HEK293 (cell line): ENCODE measurements at regions not wholly inside any gene's neighbourhood (a gene's known extent, or its start where the extent isn't known, plus 50 kb on each side); places are given as distances from the start of the nearest gene placed in this dataset.

ENCODE experiments used
- EGR2 ChIP-seq: fragments of 450-650 bp; formaldehyde crosslinking; IDR thresholded peaks from 2 replicates; pipeline ENCODE4 v1.5.1; 2016; ENCODE audit warnings: low read depth, missing biosample characterization, missing genetic modification characterization
- GFI1B ChIP-seq: fragments of 450-650 bp; formaldehyde crosslinking; IDR thresholded peaks from 2 replicates; pipeline ENCODE4 v1.5.1; 2016; ENCODE audit warnings: missing biosample characterization, missing genetic modification characterization
- KLF9 ChIP-seq: fragments of 450-650 bp; formaldehyde crosslinking; IDR thresholded peaks from 2 replicates; pipeline ENCODE4 v1.5.1; 2016; ENCODE audit warnings: missing biosample characterization, missing genetic modification characterization, low read depth
- OSR2 ChIP-seq: fragments of 450-650 bp; formaldehyde crosslinking; IDR thresholded peaks from 2 replicates; pipeline ENCODE4 v1.5.1; 2016; ENCODE audit warnings: missing biosample characterization, missing genetic modification characterization
- OVOL3 ChIP-seq: fragments of 450-650 bp; formaldehyde crosslinking; IDR thresholded peaks from 2 replicates; pipeline ENCODE4 v1.5.1; 2016; ENCODE audit warnings: missing biosample characterization, missing genetic modification characterization
- TCF7L2 ChIP-seq: IDR thresholded peaks from 2 replicates; pipeline ENCODE4 v1.6.1; 2011; ENCODE audit warnings: low read depth, mild to moderate bottlenecking, inconsistent platforms, low read length, moderate library complexity, borderline replicate concordance
- TRIM28 ChIP-seq: IDR thresholded peaks from 2 replicates; pipeline ENCODE4 v1.6.1; 2011; ENCODE audit warnings: low read length, control low read depth, borderline replicate concordance
- ZFP37 ChIP-seq: fragments of 450-650 bp; formaldehyde crosslinking; IDR thresholded peaks from 2 replicates; pipeline ENCODE4 v1.5.1; 2016; ENCODE audit warnings: missing biosample characterization, missing genetic modification characterization
- ZFP41 ChIP-seq: fragments of 450-650 bp; formaldehyde crosslinking; IDR thresholded peaks from 2 replicates; pipeline ENCODE4 v1.5.1; 2016; ENCODE audit warnings: missing biosample characterization, missing genetic modification characterization, borderline replicate concordance
- ZFP69B ChIP-seq: fragments of 450-650 bp; formaldehyde crosslinking; IDR thresholded peaks from 2 replicates; pipeline ENCODE4 v1.5.1; 2016; ENCODE audit warnings: missing biosample characterization, missing genetic modification characterization
- ZNF133 ChIP-seq: fragments of 450-650 bp; formaldehyde crosslinking; IDR thresholded peaks from 2 replicates; pipeline ENCODE4 v1.5.1; 2016; ENCODE audit warnings: missing biosample characterization, missing genetic modification characterization
- ZNF2 ChIP-seq: fragments of 450-650 bp; formaldehyde crosslinking; IDR thresholded peaks from 2 replicates; pipeline ENCODE4 v1.5.1; 2016; ENCODE audit warnings: missing biosample characterization, missing genetic modification characterization
- ZNF211 ChIP-seq: fragments of 450-650 bp; formaldehyde crosslinking; IDR thresholded peaks from 2 replicates; pipeline ENCODE4 v1.5.1; 2016; ENCODE audit warnings: low read depth, missing biosample characterization, missing genetic modification characterization
- ZNF24 ChIP-seq: fragments of 450-650 bp; formaldehyde crosslinking; IDR thresholded peaks from 2 replicates; pipeline ENCODE4 v1.5.1; 2016; ENCODE audit warnings: missing biosample characterization, missing genetic modification characterization
- ZNF362 ChIP-seq: fragments of 450-650 bp; formaldehyde crosslinking; IDR thresholded peaks from 2 replicates; pipeline ENCODE4 v1.5.1; 2016; ENCODE audit warnings: missing biosample characterization, missing genetic modification characterization
- ZNF394 ChIP-seq: fragments of 450-650 bp; formaldehyde crosslinking; IDR thresholded peaks from 2 replicates; pipeline ENCODE4 v1.5.1; 2016; ENCODE audit warnings: missing biosample characterization, missing genetic modification characterization, mild to moderate bottlenecking, moderate library complexity, borderline replicate concordance
- ZNF580 ChIP-seq: fragments of 450-650 bp; formaldehyde crosslinking; IDR thresholded peaks from 2 replicates; pipeline ENCODE4 v1.5.1; 2016; ENCODE audit warnings: missing biosample characterization, missing genetic modification characterization
- ZNF596 ChIP-seq: fragments of 450-650 bp; IDR thresholded peaks from 2 replicates; pipeline ENCODE4 v1.5.0; 2018; ENCODE audit warnings: missing biosample characterization, mild to moderate bottlenecking, missing genetic modification characterization, moderate library complexity
- ZNF623 ChIP-seq: fragments of 450-650 bp; formaldehyde crosslinking; IDR thresholded peaks from 2 replicates; pipeline ENCODE4 v1.5.1; 2016; ENCODE audit warnings: missing biosample characterization, missing genetic modification characterization
- ZNF654 ChIP-seq: fragments of 450-650 bp; formaldehyde crosslinking; IDR thresholded peaks from 2 replicates; pipeline ENCODE4 v1.5.1; 2016; ENCODE audit warnings: low read depth, missing biosample characterization, missing genetic modification characterization
- ZNF658 ChIP-seq: fragments of 450-650 bp; formaldehyde crosslinking; IDR thresholded peaks from 2 replicates; pipeline ENCODE4; 2016; ENCODE audit warnings: missing biosample characterization, missing genetic modification characterization
- ZNF837 ChIP-seq: fragments of 450-650 bp; formaldehyde crosslinking; IDR thresholded peaks from 2 replicates; pipeline ENCODE4 v1.5.1; 2016; ENCODE audit warnings: missing biosample characterization, missing genetic modification characterization
- ZXDB ChIP-seq: fragments of 450-650 bp; formaldehyde crosslinking; IDR thresholded peaks from 2 replicates; pipeline ENCODE4 v1.5.1; 2016; ENCODE audit warnings: missing biosample characterization, missing genetic modification characterization
- TF ChIP-seq, protein P1 (sequence below): fragments of 450-650 bp; formaldehyde crosslinking; IDR thresholded peaks from 2 replicates; pipeline ENCODE4 v1.5.1; 2016; ENCODE audit warnings: missing biosample characterization, missing genetic modification characterization
- TF ChIP-seq, protein P2 (sequence below): fragments of 450-650 bp; formaldehyde crosslinking; IDR thresholded peaks from 2 replicates; pipeline ENCODE4 v1.5.1; 2017; ENCODE audit warnings: missing biosample characterization, mild to moderate bottlenecking, missing genetic modification characterization, moderate library complexity
- TF ChIP-seq, protein P3 (sequence below): fragments of 450-650 bp; formaldehyde crosslinking; IDR thresholded peaks from 2 replicates; pipeline ENCODE4 v1.5.1; 2016; ENCODE audit warnings: missing biosample characterization, missing genetic modification characterization
- TF ChIP-seq, protein P4 (sequence below): fragments of 450-650 bp; formaldehyde crosslinking; IDR thresholded peaks from 2 replicates; pipeline ENCODE4 v1.5.1; 2016; ENCODE audit warnings: missing biosample characterization, missing genetic modification characterization
- TF ChIP-seq, protein P5 (sequence below): fragments of 450-650 bp; formaldehyde crosslinking; IDR thresholded peaks from 2 replicates; pipeline ENCODE4 v1.5.1; 2016; ENCODE audit warnings: missing biosample characterization, missing genetic modification characterization, low read depth

GRCh38 chr10:3468919-3469638, 296.5 kb upstream of the PITRM1 start (continued):
- TF ChIP-seq ZNF211 (tag by site-specific recombination), result no peak
- no peak for TF ChIP-seq ZNF658 (tag by site-specific recombination)
- 0 out of 2 replicates have a peak, but pooled peaks have one; percentile 23 for TF ChIP-seq ZNF2
- TF ChIP-seq, protein P1, sequence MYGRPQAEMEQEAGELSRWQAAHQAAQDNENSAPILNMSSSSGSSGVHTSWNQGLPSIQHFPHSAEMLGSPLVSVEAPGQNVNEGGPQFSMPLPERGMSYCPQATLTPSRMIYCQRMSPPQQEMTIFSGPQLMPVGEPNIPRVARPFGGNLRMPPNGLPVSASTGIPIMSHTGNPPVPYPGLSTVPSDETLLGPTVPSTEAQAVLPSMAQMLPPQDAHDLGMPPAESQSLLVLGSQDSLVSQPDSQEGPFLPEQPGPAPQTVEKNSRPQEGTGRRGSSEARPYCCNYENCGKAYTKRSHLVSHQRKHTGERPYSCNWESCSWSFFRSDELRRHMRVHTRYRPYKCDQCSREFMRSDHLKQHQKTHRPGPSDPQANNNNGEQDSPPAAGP, result peak; percentile 68; the same call in 1 of the 2 replicates
- 0 out of 2 replicates have a peak, but pooled peaks have one; percentile 53 for TF ChIP-seq ZNF24 (tag by site-specific recombination)
- no peak for TF ChIP-seq ZNF654
- TF ChIP-seq ZFP69B, result peak; percentile 43; the same call in 1 of the 2 replicates
- TF ChIP-seq EGR2 (tag by site-specific recombination), result peak; percentile 30; the same call in 1 of the 2 replicates
- TF ChIP-seq ZNF623 (tag by site-specific recombination), result no peak
- peak; percentile 86; the same call in 1 of the 2 replicates for TF ChIP-seq OVOL3 (tag by site-specific recombination)
- 0 out of 2 replicates have a peak, but pooled peaks have one; percentile 29 for TF ChIP-seq ZNF580 (tag by site-specific recombination)
- TF ChIP-seq TRIM28, result no peak
- TF ChIP-seq ZNF837 (tag by site-specific recombination), result no peak
- TF ChIP-seq, protein P2, sequence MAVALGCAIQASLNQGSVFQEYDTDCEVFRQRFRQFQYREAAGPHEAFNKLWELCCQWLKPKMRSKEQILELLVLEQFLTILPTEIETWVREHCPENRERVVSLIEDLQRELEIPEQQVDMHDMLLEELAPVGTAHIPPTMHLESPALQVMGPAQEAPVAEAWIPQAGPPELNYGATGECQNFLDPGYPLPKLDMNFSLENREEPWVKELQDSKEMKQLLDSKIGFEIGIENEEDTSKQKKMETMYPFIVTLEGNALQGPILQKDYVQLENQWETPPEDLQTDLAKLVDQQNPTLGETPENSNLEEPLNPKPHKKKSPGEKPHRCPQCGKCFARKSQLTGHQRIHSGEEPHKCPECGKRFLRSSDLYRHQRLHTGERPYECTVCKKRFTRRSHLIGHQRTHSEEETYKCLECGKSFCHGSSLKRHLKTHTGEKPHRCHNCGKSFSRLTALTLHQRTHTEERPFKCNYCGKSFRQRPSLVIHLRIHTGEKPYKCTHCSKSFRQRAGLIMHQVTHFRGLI (tag by site-specific recombination), result peak; percentile 27; the same call in 1 of the 2 replicates
- TF ChIP-seq GFI1B (tag by site-specific recombination), result peak; percentile 97
- no peak for TF ChIP-seq ZFP41 (tag by site-specific recombination)
- TF ChIP-seq ZNF394, result 0 out of 2 replicates have a peak, but pooled peaks have one; percentile 51
- TF ChIP-seq OSR2, result peak; percentile 51; the same call in 1 of the 2 replicates
- 0 out of 2 replicates have a peak, but pooled peaks have one; percentile 28 for TF ChIP-seq ZFP37 (tag by site-specific recombination)
- TF ChIP-seq, protein P3, sequence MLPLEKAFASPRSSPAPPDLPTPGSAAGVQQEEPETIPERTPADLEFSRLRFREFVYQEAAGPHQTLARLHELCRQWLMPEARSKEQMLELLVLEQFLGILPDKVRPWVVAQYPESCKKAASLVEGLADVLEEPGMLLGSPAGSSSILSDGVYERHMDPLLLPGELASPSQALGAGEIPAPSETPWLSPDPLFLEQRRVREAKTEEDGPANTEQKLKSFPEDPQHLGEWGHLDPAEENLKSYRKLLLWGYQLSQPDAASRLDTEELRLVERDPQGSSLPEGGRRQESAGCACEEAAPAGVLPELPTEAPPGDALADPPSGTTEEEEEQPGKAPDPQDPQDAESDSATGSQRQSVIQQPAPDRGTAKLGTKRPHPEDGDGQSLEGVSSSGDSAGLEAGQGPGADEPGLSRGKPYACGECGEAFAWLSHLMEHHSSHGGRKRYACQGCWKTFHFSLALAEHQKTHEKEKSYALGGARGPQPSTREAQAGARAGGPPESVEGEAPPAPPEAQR (tag by site-specific recombination), result no peak
- TF ChIP-seq, protein P4, sequence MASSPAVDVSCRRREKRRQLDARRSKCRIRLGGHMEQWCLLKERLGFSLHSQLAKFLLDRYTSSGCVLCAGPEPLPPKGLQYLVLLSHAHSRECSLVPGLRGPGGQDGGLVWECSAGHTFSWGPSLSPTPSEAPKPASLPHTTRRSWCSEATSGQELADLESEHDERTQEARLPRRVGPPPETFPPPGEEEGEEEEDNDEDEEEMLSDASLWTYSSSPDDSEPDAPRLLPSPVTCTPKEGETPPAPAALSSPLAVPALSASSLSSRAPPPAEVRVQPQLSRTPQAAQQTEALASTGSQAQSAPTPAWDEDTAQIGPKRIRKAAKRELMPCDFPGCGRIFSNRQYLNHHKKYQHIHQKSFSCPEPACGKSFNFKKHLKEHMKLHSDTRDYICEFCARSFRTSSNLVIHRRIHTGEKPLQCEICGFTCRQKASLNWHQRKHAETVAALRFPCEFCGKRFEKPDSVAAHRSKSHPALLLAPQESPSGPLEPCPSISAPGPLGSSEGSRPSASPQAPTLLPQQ (tag by site-specific recombination), result peak; percentile 71; the same call in 1 of the 2 replicates
- no peak for TF ChIP-seq ZNF133 (tag by site-specific recombination)
- TF ChIP-seq TCF7L2, result no peak
- TF ChIP-seq, protein P5, sequence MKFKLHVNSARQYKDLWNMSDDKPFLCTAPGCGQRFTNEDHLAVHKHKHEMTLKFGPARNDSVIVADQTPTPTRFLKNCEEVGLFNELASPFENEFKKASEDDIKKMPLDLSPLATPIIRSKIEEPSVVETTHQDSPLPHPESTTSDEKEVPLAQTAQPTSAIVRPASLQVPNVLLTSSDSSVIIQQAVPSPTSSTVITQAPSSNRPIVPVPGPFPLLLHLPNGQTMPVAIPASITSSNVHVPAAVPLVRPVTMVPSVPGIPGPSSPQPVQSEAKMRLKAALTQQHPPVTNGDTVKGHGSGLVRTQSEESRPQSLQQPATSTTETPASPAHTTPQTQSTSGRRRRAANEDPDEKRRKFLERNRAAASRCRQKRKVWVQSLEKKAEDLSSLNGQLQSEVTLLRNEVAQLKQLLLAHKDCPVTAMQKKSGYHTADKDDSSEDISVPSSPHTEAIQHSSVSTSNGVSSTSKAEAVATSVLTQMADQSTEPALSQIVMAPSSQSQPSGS (tag by site-specific recombination), result peak; percentile 62
- peak; percentile 46; the same call in 1 of the 2 replicates for TF ChIP-seq KLF9
- 0 out of 2 replicates have a peak, but pooled peaks have one; percentile 52 for TF ChIP-seq ZNF596 (tag by site-specific recombination)
- TF ChIP-seq ZXDB (tag by site-specific recombination), result peak; percentile 65
- peak; percentile 73; the same call in 1 of the 2 replicates for TF ChIP-seq ZNF362 (tag by site-specific recombination)
